NB4 (cell line): ENCODE measurements at regions not wholly inside any gene's neighbourhood (a gene's known extent, or its start where the extent isn't known, plus 50 kb on each side); places are given as distances from the start of the nearest gene placed in this dataset.

Experiments used
- DNase-seq: peaks from one replicate; pipeline ENCODE4 v3.0.0; 2010; ENCODE audit warnings: low read depth
- H3K4me3 ChIP-seq: one replicate; pipeline ENCODE4 v1.5.1; 2011; ENCODE audit warnings: mild to moderate bottlenecking, low read depth, low read length, moderate library complexity
- MYC ChIP-seq: IDR thresholded peaks from 2 replicates; pipeline ENCODE4 v1.6.1; 2011; ENCODE audit warnings: low read depth, low read length
- POLR2A ChIP-seq: IDR thresholded peaks from 2 replicates; pipeline ENCODE4 v1.6.1; 2011; ENCODE audit warnings: mild to moderate bottlenecking; ENCODE audit not compliant: insufficient read length; ENCODE audit errors: extremely low read depth
- TF ChIP-seq, protein P1 (sequence below): IDR thresholded peaks from one replicate; pipeline ENCODE4 v1.5.1; 2012; ENCODE audit warnings: low read depth, low read length
- TF ChIP-seq, protein P2 (sequence below): IDR thresholded peaks from 2 replicates; pipeline ENCODE4 v1.6.1; 2011; ENCODE audit warnings: low read depth, low read length

DNA sequence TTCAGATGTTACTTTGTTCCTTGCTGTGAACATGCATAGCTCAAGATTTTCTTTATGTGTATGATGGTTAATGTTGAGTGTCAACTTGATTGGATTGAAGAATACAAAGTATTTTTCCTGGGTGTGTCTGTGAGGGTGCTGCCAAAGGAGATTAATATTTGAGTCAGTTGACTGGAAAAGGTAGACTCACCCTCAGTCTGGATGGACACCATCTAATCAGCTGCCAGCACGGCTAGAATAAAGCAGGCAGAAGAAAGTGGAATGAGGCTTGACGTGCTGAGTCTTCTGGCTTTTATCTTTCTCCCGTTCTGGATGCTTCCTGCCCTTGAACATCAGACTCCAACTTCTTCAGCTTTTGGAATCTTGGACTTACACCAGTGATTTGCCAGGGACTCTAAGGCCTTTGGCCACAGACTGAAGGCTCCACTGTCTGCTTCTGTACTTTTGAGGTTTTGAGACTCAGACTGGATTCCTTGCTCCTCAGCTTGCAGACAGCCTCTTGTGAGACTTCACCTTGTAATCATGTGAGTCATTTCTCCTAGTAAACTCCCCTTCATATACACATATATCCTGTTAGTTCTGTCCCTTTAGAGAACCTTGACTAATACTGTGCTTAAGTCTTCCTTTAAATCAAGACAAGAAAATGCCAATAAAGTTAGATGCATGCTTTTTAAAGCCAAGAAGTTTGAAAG lies 626.6 kb downstream of the KCNT2 start:
- H3K4me3 ChIP-seq = no peak overlapping the region
- DNase-seq = no peak
- TF ChIP-seq, protein P1, sequence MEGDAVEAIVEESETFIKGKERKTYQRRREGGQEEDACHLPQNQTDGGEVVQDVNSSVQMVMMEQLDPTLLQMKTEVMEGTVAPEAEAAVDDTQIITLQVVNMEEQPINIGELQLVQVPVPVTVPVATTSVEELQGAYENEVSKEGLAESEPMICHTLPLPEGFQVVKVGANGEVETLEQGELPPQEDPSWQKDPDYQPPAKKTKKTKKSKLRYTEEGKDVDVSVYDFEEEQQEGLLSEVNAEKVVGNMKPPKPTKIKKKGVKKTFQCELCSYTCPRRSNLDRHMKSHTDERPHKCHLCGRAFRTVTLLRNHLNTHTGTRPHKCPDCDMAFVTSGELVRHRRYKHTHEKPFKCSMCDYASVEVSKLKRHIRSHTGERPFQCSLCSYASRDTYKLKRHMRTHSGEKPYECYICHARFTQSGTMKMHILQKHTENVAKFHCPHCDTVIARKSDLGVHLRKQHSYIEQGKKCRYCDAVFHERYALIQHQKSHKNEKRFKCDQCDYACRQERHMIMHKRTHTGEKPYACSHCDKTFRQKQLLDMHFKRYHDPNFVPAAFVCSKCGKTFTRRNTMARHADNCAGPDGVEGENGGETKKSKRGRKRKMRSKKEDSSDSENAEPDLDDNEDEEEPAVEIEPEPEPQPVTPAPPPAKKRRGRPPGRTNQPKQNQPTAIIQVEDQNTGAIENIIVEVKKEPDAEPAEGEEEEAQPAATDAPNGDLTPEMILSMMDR = no peak
- no peak for TF ChIP-seq POLR2A
- no peak for TF ChIP-seq MYC
- TF ChIP-seq, protein P2, sequence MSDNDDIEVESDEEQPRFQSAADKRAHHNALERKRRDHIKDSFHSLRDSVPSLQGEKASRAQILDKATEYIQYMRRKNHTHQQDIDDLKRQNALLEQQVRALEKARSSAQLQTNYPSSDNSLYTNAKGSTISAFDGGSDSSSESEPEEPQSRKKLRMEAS = no peak

DNA sequence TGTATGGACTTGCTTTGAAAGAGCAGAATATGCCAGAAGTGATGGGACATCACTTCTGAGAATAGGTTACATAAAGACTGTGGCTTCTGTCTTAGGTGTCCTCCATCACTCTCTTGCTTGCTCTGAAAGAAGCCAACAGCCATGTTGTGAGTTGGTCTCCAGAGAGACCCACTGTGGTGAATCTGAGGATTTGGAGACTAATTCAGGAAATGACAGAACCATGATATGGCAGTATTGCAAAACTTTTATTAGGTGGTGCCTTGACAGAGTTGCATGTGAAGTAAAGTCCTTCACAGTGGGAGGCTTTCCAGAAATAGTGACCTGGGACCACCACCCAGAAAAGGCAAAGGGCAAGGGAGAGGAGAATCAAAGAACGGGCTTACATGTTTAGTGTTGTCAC lies 628.6 kb downstream of the KCNT2 start:
- TF ChIP-seq, protein P1 = no peak
- TF ChIP-seq POLR2A (no peak), MYC (no peak)
- TF ChIP-seq, protein P2 = no peak
- no peak overlapping the region for H3K4me3 ChIP-seq
- peak; percentile 41 for DNase-seq

DNA sequence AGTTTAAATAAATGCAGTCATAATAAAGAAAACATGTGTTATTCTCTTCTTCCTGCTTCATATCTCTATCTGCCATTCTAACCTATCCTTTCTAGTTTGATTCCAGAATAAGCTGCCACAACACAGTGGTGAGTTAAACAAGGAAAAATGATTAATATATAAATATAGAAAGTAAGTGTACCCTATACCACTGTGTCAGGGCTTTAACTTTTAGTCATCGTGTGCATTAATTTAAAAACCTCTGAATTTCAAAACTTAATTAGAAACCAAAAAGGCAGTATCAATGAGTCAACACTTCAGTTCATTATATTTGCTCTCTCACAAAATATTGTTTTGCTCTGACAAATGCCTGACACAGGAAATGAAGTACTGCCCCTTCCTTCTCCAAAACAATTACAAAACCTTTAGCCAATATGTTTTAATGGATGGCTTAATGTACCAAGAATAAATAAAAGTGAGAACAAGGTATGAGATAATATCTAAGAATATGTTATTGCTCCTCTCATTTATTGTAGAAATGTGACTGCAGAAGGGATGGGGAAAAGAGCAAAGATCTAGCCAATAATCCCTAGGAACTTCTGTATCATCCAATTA lies 634.8 kb downstream of the KCNT2 start:
- H3K4me3 ChIP-seq = no peak overlapping the region
- no peak for DNase-seq
- TF ChIP-seq, protein P2 = no peak
- TF ChIP-seq, protein P1 = no peak
- TF ChIP-seq POLR2A = no peak
- no peak for TF ChIP-seq MYC

DNA sequence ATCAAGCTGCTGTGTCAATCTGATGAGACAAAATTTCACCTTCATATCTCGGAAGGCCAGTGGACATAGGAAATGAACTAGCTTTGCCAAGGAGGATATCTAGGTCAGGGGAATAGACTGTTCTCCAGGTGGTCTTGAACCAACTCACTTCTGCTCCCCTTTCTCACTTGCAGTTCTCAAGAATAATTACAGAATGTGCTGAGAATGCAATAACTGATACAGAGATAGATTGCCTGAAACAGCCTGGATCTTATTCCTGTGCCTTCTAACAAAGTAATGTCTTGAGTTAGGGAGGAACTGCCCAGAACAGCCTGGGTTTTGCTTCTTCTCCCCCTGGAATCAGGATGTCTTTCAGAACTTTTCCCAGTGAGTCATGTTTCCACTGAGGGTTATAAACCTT lies 636.7 kb downstream of the KCNT2 start:
- H3K4me3 ChIP-seq = no peak overlapping the region
- DNase-seq = no peak
- TF ChIP-seq, protein P2 = no peak
- TF ChIP-seq, protein P1 = no peak
- TF ChIP-seq MYC = no peak
- no peak for TF ChIP-seq POLR2A

DNA sequence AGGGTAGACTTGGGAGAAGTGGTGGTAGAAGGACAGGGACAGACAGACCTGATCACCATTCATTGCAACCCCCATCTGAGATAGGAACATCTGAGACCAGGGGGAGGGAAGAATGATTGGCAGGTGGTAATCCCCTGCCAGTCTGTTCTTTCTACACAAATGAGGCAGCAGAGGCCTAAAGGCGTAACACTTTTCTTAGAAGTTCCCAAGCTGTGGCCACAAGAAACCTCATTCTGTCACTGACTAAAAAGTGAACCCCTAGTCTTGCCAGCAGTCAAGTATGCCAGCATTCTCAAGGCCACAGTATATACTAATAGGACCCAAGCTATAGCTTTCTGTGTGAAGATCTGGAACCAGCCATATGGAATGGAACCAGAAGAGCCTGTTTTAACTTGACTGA lies 638.0 kb downstream of the KCNT2 start:
- no peak for DNase-seq
- TF ChIP-seq POLR2A (no peak), MYC (no peak)
- TF ChIP-seq, protein P2 = no peak
- TF ChIP-seq, protein P1 = no peak
- no peak overlapping the region for H3K4me3 ChIP-seq

DNA sequence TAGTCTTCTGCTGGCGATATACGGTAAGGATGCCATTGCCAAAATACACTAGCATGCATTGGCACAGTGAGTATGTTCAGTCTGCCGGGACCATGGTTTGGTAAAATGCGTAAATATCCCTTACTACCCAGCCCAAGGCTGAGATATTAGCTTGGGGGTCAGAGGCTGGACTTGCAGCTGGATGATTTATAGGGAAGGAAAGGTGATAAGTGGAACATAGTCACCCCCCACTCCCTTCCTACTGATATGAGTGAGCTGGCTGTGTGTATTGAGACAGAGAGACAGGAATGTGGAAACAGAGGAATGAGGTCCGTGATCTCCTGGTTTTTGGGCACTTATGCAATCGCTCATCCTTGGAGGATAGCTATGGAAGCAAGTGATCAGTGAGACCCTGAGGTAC lies 642.8 kb downstream of the KCNT2 start:
- no peak overlapping the region for H3K4me3 ChIP-seq
- TF ChIP-seq POLR2A = no peak
- TF ChIP-seq, protein P1 = no peak
- TF ChIP-seq, protein P2 = no peak
- no peak for TF ChIP-seq MYC
- no peak for DNase-seq
